ENCODE measurements at regions not wholly inside any gene's neighbourhood (a gene's known extent, or its start where the extent isn't known, plus 50 kb on each side); places are given as distances from the start of the nearest gene placed in this dataset.

- ATAC-seq, result no peak
- TF ChIP-seq ZC3H10 (CRISPR knock-in tag; IDR thresholded peaks at IDR 0.05) (no peak), ZNF8 (CRISPR knock-in tag; IDR thresholded peaks at IDR 0.05) (no peak), ZFP30 (CRISPR knock-in tag; IDR thresholded peaks at IDR 0.05) (no peak), TOX (CRISPR knock-in tag; IDR thresholded peaks at IDR 0.05; ENCODE audit: borderline replicate concordance) (no peak), RARB (CRISPR knock-in tag; IDR thresholded peaks at IDR 0.05) (no peak), SNAI2 (CRISPR knock-in tag; IDR thresholded peaks at IDR 0.05) (no peak), OSR1 (CRISPR knock-in tag; IDR thresholded peaks at IDR 0.05) (no peak), CSRNP3 (CRISPR knock-in tag; IDR thresholded peaks at IDR 0.05) (no peak), BACH2 (CRISPR knock-in tag; IDR thresholded peaks at IDR 0.05; ENCODE audit: borderline replicate concordance) (no peak), TCF4 (CRISPR knock-in tag; IDR thresholded peaks at IDR 0.05; ENCODE audit: borderline replicate concordance) (no peak), ESRRG (CRISPR knock-in tag; IDR thresholded peaks at IDR 0.05) (no peak), ZFP3 (CRISPR knock-in tag; IDR thresholded peaks at IDR 0.05) (no peak), GLIS3 (CRISPR knock-in tag; IDR thresholded peaks at IDR 0.05) (no peak), CSDC2 (CRISPR knock-in tag; IDR thresholded peaks at IDR 0.05) (no peak), ZNF70 (CRISPR knock-in tag; IDR thresholded peaks at IDR 0.05) (no peak)
- TF ChIP-seq, protein P1, sequence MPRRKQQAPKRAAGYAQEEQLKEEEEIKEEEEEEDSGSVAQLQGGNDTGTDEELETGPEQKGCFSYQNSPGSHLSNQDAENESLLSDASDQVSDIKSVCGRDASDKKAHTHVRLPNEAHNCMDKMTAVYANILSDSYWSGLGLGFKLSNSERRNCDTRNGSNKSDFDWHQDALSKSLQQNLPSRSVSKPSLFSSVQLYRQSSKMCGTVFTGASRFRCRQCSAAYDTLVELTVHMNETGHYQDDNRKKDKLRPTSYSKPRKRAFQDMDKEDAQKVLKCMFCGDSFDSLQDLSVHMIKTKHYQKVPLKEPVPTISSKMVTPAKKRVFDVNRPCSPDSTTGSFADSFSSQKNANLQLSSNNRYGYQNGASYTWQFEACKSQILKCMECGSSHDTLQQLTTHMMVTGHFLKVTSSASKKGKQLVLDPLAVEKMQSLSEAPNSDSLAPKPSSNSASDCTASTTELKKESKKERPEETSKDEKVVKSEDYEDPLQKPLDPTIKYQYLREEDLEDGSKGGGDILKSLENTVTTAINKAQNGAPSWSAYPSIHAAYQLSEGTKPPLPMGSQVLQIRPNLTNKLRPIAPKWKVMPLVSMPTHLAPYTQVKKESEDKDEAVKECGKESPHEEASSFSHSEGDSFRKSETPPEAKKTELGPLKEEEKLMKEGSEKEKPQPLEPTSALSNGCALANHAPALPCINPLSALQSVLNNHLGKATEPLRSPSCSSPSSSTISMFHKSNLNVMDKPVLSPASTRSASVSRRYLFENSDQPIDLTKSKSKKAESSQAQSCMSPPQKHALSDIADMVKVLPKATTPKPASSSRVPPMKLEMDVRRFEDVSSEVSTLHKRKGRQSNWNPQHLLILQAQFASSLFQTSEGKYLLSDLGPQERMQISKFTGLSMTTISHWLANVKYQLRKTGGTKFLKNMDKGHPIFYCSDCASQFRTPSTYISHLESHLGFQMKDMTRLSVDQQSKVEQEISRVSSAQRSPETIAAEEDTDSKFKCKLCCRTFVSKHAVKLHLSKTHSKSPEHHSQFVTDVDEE (CRISPR knock-in tag; IDR thresholded peaks at IDR 0.05), result no peak
- TF ChIP-seq, protein P2, sequence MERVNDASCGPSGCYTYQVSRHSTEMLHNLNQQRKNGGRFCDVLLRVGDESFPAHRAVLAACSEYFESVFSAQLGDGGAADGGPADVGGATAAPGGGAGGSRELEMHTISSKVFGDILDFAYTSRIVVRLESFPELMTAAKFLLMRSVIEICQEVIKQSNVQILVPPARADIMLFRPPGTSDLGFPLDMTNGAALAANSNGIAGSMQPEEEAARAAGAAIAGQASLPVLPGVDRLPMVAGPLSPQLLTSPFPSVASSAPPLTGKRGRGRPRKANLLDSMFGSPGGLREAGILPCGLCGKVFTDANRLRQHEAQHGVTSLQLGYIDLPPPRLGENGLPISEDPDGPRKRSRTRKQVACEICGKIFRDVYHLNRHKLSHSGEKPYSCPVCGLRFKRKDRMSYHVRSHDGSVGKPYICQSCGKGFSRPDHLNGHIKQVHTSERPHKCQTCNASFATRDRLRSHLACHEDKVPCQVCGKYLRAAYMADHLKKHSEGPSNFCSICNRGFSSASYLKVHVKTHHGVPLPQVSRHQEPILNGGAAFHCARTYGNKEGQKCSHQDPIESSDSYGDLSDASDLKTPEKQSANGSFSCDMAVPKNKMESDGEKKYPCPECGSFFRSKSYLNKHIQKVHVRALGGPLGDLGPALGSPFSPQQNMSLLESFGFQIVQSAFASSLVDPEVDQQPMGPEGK (CRISPR knock-in tag; IDR thresholded peaks at IDR 0.05; ENCODE audit: borderline replicate concordance), result no peak
- TF ChIP-seq, protein P3, sequence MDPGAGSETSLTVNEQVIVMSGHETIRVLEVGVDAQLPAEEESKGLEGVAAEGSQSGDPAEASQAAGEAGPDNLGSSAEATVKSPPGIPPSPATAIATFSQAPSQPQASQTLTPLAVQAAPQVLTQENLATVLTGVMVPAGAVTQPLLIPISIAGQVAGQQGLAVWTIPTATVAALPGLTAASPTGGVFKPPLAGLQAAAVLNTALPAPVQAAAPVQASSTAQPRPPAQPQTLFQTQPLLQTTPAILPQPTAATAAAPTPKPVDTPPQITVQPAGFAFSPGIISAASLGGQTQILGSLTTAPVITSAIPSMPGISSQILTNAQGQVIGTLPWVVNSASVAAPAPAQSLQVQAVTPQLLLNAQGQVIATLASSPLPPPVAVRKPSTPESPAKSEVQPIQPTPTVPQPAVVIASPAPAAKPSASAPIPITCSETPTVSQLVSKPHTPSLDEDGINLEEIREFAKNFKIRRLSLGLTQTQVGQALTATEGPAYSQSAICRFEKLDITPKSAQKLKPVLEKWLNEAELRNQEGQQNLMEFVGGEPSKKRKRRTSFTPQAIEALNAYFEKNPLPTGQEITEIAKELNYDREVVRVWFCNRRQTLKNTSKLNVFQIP (CRISPR knock-in tag; IDR thresholded peaks at IDR 0.05; ENCODE audit: borderline replicate concordance, low read depth), result no peak
These were observed 576.7 kb downstream of the DIAPH3 start for GRCh38 chr13:59587030-59587429.

GRCh38 chr13:59587971-59588716, 575.6 kb downstream of the DIAPH3 start:
- ATAC-seq, result no peak
- TF ChIP-seq CSRNP3 (CRISPR knock-in tag; IDR thresholded peaks at IDR 0.05) (no peak), SNAI2 (CRISPR knock-in tag; IDR thresholded peaks at IDR 0.05) (no peak), ZNF565 (CRISPR knock-in tag; conservative IDR thresholded peaks at IDR 0.05; ENCODE audit: low read depth) (no peak), CSDC2 (CRISPR knock-in tag; IDR thresholded peaks at IDR 0.05) (no peak), ISL1 (CRISPR knock-in tag; IDR thresholded peaks at IDR 0.05) (no peak), ZFP30 (CRISPR knock-in tag; IDR thresholded peaks at IDR 0.05) (no peak), GLIS3 (CRISPR knock-in tag; IDR thresholded peaks at IDR 0.05) (no peak), OSR1 (CRISPR knock-in tag; IDR thresholded peaks at IDR 0.05) (no peak), ZFP3 (CRISPR knock-in tag; IDR thresholded peaks at IDR 0.05) (no peak), ESRRG (CRISPR knock-in tag; IDR thresholded peaks at IDR 0.05) (no peak), BACH2 (CRISPR knock-in tag; IDR thresholded peaks at IDR 0.05; ENCODE audit: borderline replicate concordance) (no peak), PPARA (CRISPR knock-in tag; IDR thresholded peaks at IDR 0.05; ENCODE audit: borderline replicate concordance) (no peak), ZC3H10 (CRISPR knock-in tag; IDR thresholded peaks at IDR 0.05) (no peak), TCF4 (CRISPR knock-in tag; IDR thresholded peaks at IDR 0.05; ENCODE audit: borderline replicate concordance) (no peak)
- TF ChIP-seq, protein P1 (CRISPR knock-in tag; IDR thresholded peaks at IDR 0.05), result no peak
- TF ChIP-seq, protein P2 (CRISPR knock-in tag; IDR thresholded peaks at IDR 0.05; ENCODE audit: borderline replicate concordance), result no peak
- TF ChIP-seq, protein P3 (CRISPR knock-in tag; IDR thresholded peaks at IDR 0.05; ENCODE audit: borderline replicate concordance, low read depth), result no peak

Measured in SK-N-SH treated with all-trans-retinoic acid at 6 μM for 48 hours (cell line).